KMS-11 (cell line): ENCODE measurements at regions not wholly inside any gene's neighbourhood (a gene's known extent, or its start where the extent isn't known, plus 50 kb on each side); places are given as distances from the start of the nearest gene placed in this dataset.
"Not testable (repeated sequence)": the region's sequence is repeated elsewhere in the genome, so short reads cannot be mapped to it uniquely, and the experiment has no call there.

Experiments used
- H2AFZ ChIP-seq: fragments of 200-600 bp; sonication (generic); 2 replicates; pipeline ENCODE4 v1.6.1; 2016; ENCODE audit warnings: antibody characterized with exemption, mixed run types, low read depth
- H3K27ac ChIP-seq: fragments of 200-600 bp; sonication (generic); 2 replicates; pipeline ENCODE4 v1.6.1; 2016; ENCODE audit warnings: mild to moderate bottlenecking, mixed run types
- H3K27me3 ChIP-seq: fragments of 200-600 bp; sonication (generic); 2 replicates; pipeline ENCODE4 v1.6.1; 2017; ENCODE audit warnings: mild to moderate bottlenecking, low read depth, mixed run types, moderate library complexity; ENCODE audit not compliant: insufficient read depth
- H3K36me3 ChIP-seq: fragments of 200-600 bp; sonication (generic); 2 replicates; pipeline ENCODE4 v1.6.1; 2017; ENCODE audit warnings: mild to moderate bottlenecking, mixed run types; ENCODE audit not compliant: insufficient read depth
- H3K4me1 ChIP-seq: fragments of 200-600 bp; sonication (generic); 2 replicates; pipeline ENCODE4 v1.6.1; 2016; ENCODE audit warnings: mild to moderate bottlenecking, low read depth, mixed run types; ENCODE audit not compliant: poor library complexity, severe bottlenecking
- H3K4me2 ChIP-seq: fragments of 200-600 bp; sonication (generic); 2 replicates; pipeline ENCODE4 v1.7.0; 2016; ENCODE audit warnings: mild to moderate bottlenecking, mixed run types
- H3K4me3 ChIP-seq: fragments of 200-600 bp; sonication (generic); IDR thresholded peaks from 2 replicates; pipeline ENCODE4 v1.6.1; 2017; ENCODE audit warnings: low read depth, low read length, mixed read lengths; ENCODE audit not compliant: insufficient read depth
- H3K79me2 ChIP-seq: fragments of 200-600 bp; sonication (generic); 2 replicates; pipeline ENCODE4 v1.6.1; 2016; ENCODE audit warnings: low read depth, mixed run types; ENCODE audit not compliant: insufficient read depth
- H3K9ac ChIP-seq: fragments of 200-600 bp; sonication (generic); 2 replicates; pipeline ENCODE4 v1.6.1; 2016; ENCODE audit warnings: mild to moderate bottlenecking, mixed run types
- H4K20me1 ChIP-seq: fragments of 200-600 bp; sonication (generic); 2 replicates; pipeline ENCODE4 v1.6.1; 2016; ENCODE audit warnings: mild to moderate bottlenecking, mixed run types; ENCODE audit not compliant: insufficient read depth
- TF ChIP-seq, protein P1 (sequence below): fragments of 200-600 bp; sonication (generic); conservative IDR thresholded peaks from 2 replicates; pipeline ENCODE4 v1.6.1; 2017; ENCODE audit warnings: low read depth, mild to moderate bottlenecking, antibody characterized with exemption, low read length, moderate library complexity, mixed read lengths

DNA sequence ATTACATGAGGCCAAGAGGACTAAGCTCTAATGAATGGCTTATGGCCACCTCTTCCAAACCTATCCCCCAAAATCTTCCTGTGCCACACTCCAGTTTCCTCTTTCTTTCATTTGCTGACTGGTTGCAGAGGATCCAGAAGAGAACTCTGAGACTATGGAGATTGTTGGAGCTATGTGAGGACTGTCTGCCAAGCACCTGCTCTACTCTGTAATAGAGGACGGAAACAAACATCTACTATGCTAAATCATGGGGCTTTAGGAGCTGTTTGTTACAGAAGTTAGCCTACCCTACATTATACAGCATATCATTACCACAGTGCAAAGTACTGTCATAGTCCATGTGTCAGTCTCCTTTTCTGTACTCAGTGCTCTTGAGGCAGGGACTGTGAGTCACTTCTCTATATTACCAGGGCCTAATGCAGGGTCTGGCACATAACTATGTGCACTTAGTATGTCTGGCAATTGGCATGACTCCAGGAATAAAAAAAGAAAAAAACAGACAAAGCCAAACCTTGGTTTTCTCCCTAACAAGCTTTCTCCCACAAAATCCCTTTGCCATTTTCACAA is 95.1 kb downstream of the RPAP3 start:
- TF ChIP-seq, protein P1, sequence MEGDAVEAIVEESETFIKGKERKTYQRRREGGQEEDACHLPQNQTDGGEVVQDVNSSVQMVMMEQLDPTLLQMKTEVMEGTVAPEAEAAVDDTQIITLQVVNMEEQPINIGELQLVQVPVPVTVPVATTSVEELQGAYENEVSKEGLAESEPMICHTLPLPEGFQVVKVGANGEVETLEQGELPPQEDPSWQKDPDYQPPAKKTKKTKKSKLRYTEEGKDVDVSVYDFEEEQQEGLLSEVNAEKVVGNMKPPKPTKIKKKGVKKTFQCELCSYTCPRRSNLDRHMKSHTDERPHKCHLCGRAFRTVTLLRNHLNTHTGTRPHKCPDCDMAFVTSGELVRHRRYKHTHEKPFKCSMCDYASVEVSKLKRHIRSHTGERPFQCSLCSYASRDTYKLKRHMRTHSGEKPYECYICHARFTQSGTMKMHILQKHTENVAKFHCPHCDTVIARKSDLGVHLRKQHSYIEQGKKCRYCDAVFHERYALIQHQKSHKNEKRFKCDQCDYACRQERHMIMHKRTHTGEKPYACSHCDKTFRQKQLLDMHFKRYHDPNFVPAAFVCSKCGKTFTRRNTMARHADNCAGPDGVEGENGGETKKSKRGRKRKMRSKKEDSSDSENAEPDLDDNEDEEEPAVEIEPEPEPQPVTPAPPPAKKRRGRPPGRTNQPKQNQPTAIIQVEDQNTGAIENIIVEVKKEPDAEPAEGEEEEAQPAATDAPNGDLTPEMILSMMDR, result no peak
- no peaks in the 10 kb centered on the region for H3K27me3 ChIP-seq
- H3K79me2 ChIP-seq, result no peaks in the 10 kb centered on the region
- H4K20me1 ChIP-seq, result no peaks in the 10 kb centered on the region
- no peak overlapping the region for H3K9ac ChIP-seq
- H3K36me3 ChIP-seq, result no peaks in the 10 kb centered on the region
- no peak overlapping the region for H3K27ac ChIP-seq
- H3K4me2 ChIP-seq, result no peak overlapping the region
- H3K4me1 ChIP-seq, result no peaks in the 10 kb centered on the region
- no peak overlapping the region for H2AFZ ChIP-seq
- no peak overlapping the region for H3K4me3 ChIP-seq

DNA sequence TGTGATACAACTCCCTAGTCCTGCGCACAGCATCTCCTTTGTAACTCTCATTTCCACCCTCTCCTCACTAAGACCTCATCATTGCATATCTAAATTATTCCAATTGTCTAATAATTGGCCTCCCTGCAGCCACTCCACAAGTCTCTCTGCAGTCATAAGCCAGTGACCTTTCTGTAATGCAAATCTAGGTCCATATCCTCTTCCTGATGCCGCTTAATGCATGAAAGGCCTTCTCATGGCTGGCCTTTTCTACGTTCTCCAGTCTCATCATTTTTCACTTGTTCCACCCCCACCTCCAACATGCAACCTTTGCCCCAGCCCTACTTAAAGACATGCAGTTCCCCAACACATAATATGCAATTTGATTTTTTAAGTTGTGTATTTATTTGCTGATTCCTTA is 96.0 kb downstream of the RPAP3 start:
- no peaks in the 10 kb centered on the region for H3K79me2 ChIP-seq
- TF ChIP-seq, protein P1, result no peak
- H3K9ac ChIP-seq, result no peak overlapping the region
- H3K36me3 ChIP-seq, result no peaks in the 10 kb centered on the region
- no peak overlapping the region for H2AFZ ChIP-seq
- H3K4me1 ChIP-seq, result no peaks in the 10 kb centered on the region
- H3K27ac ChIP-seq, result no peak overlapping the region
- H4K20me1 ChIP-seq, result no peaks in the 10 kb centered on the region
- H3K4me3 ChIP-seq, result no peak overlapping the region
- H3K27me3 ChIP-seq, result no peaks in the 10 kb centered on the region
- no peak overlapping the region for H3K4me2 ChIP-seq

DNA sequence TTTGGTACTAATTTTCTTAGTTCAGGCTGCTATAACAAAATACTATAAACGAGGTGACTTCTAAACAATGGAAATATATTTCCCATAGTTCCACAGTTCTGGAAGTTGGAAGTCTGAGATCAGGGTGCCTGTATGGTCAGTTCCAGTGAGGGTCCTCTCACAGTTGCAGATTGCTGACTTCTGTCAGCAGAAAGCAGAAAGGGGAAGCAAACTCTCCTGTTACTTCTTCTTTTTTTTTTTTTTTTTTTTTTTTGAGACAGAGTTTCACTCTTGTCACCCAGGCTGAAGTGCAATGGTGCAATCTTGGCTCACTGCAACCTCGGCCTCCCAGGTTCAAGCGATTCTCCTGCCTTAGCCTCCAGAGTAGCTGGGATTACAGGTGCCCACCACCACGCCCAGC is 97.2 kb downstream of the RPAP3 start:
- not testable (repeated sequence) for H3K4me2 ChIP-seq

DNA sequence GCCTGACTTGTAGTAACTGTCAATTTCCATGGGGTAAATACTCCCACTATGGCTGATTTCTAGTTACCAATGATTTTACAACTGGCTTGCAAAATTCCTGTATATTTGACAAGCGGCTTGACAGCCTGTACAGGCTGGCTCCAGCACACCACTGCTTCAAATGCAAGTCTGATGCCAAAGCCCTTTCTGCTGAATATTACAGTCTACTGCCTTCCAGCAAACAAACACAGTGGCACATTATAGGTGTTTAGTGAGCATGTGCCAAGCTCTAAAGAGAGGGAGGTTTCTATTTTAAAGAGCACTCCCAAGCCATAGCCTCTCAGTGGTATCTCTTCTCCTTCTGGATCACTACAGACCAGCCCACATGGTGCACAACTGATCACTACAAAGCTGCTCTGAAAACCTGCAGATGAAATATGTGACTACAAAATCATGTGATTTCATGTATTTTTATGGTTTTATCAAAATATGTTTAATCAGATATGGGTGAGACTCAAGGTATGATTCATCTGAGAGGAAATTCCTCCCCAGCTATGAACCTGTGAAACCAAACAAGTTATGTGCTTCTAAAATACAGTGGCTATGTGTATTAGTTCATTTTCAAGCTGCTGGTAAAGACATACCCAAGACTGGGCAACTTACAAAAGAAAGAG is 101.5 kb downstream of the RPAP3 start:
- H3K27ac ChIP-seq, result no peak overlapping the region
- TF ChIP-seq, protein P1, result no peak
- no peaks in the 10 kb centered on the region for H3K36me3 ChIP-seq
- H3K4me2 ChIP-seq, result no peak overlapping the region
- H3K4me1 ChIP-seq, result no peaks in the 10 kb centered on the region
- no peaks in the 10 kb centered on the region for H3K79me2 ChIP-seq
- no peak overlapping the region for H2AFZ ChIP-seq
- H4K20me1 ChIP-seq, result no peaks in the 10 kb centered on the region
- no peak overlapping the region for H3K4me3 ChIP-seq
- no peaks in the 10 kb centered on the region for H3K27me3 ChIP-seq
- H3K9ac ChIP-seq, result no peak overlapping the region

More for the DNA sequence above, 97.2 kb downstream of the RPAP3 start:
- not testable (repeated sequence) for H3K4me1 ChIP-seq, H3K36me3 ChIP-seq, H3K27ac ChIP-seq, H2AFZ ChIP-seq, H3K4me3 ChIP-seq, H3K9ac ChIP-seq, H3K79me2 ChIP-seq, H3K27me3 ChIP-seq, H4K20me1 ChIP-seq

DNA sequence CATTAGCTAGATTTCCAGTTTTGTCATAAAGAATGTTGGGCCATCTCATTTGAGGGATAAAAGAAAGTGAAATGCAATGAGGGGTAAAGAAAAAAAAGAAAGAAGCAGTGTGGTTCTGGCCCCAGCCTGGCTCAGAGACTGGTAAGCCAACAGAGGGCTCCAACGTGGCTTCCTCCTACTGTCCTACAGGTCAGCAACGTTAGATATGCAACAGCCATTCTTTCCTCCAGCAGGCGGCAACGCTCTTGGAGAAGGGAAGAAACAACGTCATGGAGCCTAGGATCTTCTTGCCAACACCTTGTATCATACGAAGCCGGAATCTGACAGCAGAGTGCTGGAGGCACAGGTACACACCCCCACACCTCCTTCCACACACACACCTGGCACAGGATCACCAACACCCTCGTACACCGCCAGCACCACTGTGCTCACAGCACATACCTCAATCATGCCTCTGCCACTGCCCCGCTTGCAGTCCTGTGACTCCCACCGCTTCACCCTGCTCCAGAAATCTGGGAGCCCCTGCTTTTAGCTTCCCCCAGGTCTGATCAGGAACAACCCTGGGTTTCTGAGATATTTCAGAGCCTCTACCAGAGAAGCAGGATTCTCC is 102.8 kb downstream of the RPAP3 start:
- no peak overlapping the region for H3K27ac ChIP-seq
- no peaks in the 10 kb centered on the region for H3K27me3 ChIP-seq
- H3K4me2 ChIP-seq, result no peak overlapping the region
- TF ChIP-seq, protein P1, result no peak
- H3K9ac ChIP-seq, result no peak overlapping the region
- H3K4me1 ChIP-seq, result no peaks in the 10 kb centered on the region
- H2AFZ ChIP-seq, result no peak overlapping the region
- H3K4me3 ChIP-seq, result no peak overlapping the region
- no peaks in the 10 kb centered on the region for H3K36me3 ChIP-seq
- no peaks in the 10 kb centered on the region for H3K79me2 ChIP-seq
- H4K20me1 ChIP-seq, result no peaks in the 10 kb centered on the region
